ENCODE measurements at regions not wholly inside any gene's neighbourhood (a gene's known extent, or its start where the extent isn't known, plus 50 kb on each side); places are given as distances from the start of the nearest gene placed in this dataset.

GRCh38 chr13:107475753-107476453 is 739.4 kb downstream of the LIG4 start:
- no peak for DNase-seq (ENCODE audit: low spot score)

DNA sequence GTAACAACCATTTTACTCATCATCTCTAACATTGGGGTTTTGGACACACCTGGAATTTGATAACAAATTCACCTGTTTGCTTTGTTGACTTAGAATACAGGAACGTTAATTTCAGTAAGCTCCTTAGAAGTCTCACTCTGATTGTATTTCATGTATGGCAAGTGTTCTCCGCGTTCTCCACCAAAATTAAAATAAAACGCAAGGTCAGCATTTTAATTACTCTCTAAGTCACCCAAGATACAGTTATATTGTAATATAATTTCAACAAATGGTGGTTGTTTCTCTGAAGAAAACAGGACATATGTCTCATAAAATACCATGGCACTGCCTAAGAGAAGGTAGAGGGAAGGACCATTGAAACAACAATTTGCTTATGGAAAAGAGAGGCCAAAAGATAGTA is 742.1 kb downstream of the LIG4 start:
- DNase-seq (ENCODE audit: low spot score) = no peak

- no peak for DNase-seq (ENCODE audit: low spot score)
These were observed 748.8 kb downstream of the LIG4 start for GRCh38 chr13:107466326-107467099.

DNA sequence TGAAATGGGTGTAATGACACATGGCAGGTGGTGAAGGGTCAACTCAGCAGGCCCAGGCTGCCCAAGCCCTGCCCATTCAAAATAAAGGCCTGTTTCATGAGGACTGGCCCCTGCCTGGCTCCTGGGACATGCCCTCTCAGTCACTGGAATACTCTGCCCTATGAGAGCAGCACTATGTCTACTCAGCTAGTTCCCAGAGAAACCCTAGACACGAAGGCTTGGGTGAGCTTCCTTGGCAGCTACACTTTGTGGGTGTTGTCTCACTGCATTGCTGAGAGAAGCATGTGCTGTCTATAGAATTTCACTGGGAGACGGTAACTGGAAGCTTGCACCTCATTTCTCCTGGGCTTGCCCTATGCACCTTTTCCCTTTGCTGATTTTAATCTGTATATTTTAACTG is 752.8 kb downstream of the LIG4 start:
- DNase-seq (ENCODE audit: low spot score) = no peak

- no peak for DNase-seq (ENCODE audit: low spot score)
These were observed 753.6 kb downstream of the LIG4 start for GRCh38 chr13:107461751-107462150.

DNA sequence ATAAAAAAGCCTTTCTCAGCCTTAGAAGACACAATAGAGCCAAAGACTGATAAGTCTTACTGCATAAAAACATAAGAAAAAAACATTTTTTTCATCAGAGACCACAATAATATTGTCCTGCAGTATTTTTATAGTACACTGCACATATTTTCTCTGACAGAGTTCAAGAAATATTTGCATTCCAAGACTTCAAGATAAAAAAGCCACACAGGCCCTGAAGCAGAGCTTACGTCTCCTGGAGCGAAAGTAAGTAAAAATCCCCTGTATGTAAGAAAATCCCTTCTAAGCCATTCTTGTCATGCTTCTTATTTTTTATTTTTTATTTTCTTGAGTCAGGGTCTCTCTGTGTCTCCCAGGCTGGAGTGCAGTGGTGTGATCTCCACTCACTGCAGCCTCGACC is 755.9 kb downstream of the LIG4 start:
- DNase-seq (ENCODE audit: low spot score) = no peak

DNA sequence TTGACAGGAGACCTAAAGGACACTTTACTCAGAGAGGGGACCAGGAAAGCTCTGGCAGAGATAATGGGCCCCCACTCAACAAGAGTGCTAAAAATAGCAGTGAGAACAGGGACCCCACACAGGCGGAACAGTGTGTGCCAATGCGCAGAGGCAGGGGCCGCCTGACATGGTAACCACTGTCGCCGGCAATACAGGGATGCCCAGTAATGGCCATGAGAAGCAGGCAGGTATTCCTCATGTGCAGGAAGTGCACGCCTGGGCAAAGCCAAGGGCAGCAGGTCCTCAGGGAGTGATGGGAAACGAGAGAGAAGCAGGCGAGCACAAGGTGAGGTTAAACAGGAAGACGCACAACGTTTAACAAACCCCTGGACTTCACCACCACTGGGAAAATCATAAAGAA is 757.1 kb downstream of the LIG4 start:
- DNase-seq (ENCODE audit: low spot score) = no peak

DNA sequence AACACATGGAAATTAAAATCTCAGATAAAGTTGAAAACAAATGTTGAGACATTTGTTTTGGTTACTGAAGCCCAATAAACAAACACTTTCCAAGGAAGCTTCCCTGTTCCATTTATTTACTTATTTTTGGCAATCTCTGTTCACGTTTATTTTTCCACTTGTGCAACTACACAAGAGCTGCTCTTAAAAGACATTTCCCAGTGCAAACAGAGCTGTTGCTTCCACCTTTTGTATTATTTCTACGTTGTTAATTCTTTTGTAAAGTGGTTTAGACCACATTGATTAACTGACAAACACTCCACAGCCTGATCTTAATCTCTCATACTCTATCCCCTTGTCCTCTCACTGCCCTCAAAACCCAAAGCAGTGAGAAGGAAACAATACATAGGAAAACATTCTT is 757.6 kb downstream of the LIG4 start:
- no peak for DNase-seq (ENCODE audit: low spot score)

DNA sequence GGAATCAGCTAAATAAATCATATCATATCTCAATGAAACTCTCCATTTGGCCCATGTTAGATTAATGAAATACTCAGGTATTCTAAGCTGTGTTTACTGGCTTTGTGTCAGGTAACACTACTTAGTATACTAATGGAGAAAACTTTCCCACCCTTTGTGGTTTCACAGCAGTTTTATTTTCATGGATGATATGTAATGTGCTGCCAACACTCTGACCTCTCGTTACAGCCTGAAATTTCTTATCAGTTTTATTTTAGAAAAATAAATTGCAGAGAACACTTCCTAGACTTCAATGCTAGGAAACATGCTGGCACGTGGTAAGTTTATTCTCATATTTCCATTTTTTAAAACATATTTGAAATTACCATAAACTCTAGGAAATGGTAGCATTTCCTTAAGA is 758.9 kb downstream of the LIG4 start:
- DNase-seq (ENCODE audit: low spot score) = no peak

DNA sequence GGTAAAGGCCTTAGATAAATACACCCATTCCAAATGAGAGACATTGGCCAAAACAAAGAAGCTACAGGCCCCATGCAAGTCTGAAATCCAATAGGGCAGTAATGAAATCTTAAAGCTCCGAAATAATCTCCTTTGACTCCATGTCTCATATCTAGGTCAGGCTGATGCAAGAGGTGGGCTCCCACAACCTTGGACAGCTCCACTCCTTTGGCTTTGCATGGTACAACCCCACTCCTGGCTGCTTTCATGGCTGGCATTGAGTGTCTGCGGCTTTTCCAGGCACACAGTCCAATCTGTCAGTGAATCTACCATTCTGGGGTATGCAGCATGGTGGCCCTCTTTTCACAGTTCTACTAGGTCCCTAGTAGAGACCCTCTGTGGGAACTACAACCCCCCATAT is 762.5 kb downstream of the LIG4 start:
- no peak for DNase-seq (ENCODE audit: low spot score)

DNA sequence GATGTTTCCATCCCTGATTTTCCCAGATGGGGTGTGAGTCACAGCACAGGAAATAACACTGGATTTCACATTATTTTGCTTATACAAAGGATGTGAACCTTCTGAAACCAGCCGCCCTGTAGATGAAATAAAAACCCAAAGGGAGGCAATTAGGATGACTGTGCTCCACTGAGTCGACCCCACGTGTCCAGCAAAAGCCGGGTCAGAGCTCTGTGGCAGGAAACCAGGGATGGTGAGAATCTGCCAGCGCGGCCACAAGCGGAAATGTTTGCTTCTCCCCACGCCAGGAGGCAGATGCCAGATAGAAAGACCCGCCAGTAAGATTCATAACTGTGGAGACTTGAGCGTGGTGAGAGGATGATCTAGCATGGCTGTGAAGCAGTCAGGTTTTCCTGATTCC is 764.4 kb downstream of the LIG4 start:
- DNase-seq (ENCODE audit: low spot score) = no peak

DNA sequence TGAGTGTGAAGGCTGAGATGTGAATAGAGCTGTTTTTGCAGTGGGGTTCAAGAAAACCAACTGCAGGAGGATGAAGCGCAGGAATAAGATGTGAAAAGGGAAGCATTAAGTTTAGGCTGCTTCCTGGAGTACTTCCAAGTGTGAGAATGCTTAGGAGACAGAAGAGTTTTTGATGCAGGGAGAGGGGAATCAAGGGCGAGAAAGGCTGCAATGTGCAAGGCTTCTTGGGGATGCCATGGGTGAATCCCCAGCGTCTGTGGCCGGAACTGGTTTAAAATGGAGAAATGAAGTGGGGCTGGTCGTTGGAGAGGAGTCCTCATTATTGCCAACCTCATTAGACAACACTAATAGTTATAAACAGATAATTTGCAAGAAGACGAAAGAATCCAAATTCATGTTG is 764.9 kb downstream of the LIG4 start:
- DNase-seq (ENCODE audit: low spot score) = no peak

- DNase-seq (ENCODE audit: low spot score) = no peak
These were observed 767.7 kb downstream of the LIG4 start for GRCh38 chr13:107447591-107447990.

GRCh38 chr13:107441279-107441678 is 774.1 kb downstream of the LIG4 start:
- no peak for DNase-seq (ENCODE audit: low spot score)

- DNase-seq (ENCODE audit: low spot score) = no peak
These were observed 777.1 kb downstream of the LIG4 start for GRCh38 chr13:107438251-107438650.

DNA sequence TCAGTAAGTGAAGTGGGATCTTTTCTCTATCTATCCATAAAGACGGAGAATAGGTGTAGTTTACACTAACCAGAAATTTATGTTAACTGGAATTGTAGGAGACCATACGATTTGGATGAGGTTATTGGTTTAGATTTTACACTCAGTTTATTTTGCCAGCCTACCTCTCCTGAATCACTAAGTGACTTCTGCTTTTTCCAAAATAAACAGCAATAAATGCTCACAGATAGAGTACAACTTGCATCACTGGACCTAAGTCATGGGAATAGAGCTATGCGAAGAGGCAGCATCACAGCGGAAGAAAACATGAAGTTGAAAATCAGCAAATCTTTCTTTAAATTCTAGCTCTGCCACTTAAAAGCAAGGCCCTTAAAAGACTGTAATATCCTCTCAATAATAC is 781.0 kb downstream of the LIG4 start:
- DNase-seq (ENCODE audit: low spot score) = no peak

DNA sequence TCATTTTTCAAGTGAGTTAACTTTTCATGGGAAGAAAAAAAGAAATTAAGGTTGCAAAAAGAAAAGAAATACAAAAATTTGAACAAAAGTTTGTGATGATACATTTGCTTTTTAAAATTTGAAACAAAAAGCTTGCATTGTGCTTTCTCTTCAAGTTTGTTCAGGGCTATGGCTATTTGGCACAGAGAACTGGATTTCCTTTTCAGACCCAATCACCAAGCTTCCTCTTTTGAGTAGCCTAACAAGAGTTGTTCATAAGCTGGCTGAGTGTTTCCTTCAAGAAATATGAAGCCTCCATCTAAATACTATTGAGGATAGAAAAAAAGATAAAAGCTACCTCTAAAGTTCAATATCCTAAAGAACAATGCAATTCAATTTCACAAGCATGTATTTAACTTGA is 787.8 kb downstream of the LIG4 start:
- no peak for DNase-seq (ENCODE audit: low spot score)

DNA sequence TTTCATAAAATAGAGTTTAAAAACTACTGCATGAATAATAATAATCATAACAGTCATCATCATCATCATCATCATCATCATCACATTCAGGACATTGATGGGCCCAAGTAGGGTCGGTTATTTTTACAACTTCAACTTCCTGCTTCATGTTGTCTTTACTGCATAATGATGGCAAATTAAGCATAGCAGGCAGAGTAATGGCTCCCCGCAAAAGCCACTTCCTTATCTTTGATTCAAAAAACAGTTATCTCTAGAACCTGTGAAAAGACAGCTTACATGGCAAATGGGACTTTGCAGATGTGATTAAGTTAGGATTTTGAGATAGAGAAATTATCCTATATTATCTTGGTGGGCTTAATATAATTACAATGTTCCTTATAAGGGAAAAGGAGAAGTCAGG is 792.9 kb downstream of the LIG4 start:
- no peak for DNase-seq (ENCODE audit: low spot score)

- DNase-seq (ENCODE audit: low spot score) = no peak
These were observed 793.4 kb downstream of the LIG4 start for GRCh38 chr13:107421951-107422350.

DNA sequence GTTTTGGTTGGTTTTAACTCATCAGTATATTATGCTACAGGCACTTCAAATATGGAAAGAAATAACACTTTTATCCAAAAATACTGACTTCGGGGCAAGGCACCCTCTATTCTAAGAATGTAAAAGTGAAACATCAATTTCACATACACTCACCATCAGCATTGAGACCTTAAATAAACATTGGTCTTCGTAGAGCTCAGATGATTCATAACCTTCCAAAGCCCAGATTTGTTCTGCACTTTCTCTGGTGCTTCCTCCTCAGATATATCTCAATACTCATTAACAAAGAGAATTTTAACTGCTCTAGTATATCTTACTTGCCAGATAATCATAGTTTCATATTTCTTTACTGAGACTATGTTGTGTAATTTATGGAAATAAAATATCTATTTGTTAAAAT is 794.3 kb downstream of the LIG4 start:
- no peak for DNase-seq (ENCODE audit: low spot score)

GRCh38 chr13:107413005-107413404 is 802.3 kb downstream of the LIG4 start:
- DNase-seq (ENCODE audit: low spot score) = no peak

- no peak for DNase-seq (ENCODE audit: low spot score)
These were observed 808.3 kb downstream of the LIG4 start for GRCh38 chr13:107407074-107407473.

DNA sequence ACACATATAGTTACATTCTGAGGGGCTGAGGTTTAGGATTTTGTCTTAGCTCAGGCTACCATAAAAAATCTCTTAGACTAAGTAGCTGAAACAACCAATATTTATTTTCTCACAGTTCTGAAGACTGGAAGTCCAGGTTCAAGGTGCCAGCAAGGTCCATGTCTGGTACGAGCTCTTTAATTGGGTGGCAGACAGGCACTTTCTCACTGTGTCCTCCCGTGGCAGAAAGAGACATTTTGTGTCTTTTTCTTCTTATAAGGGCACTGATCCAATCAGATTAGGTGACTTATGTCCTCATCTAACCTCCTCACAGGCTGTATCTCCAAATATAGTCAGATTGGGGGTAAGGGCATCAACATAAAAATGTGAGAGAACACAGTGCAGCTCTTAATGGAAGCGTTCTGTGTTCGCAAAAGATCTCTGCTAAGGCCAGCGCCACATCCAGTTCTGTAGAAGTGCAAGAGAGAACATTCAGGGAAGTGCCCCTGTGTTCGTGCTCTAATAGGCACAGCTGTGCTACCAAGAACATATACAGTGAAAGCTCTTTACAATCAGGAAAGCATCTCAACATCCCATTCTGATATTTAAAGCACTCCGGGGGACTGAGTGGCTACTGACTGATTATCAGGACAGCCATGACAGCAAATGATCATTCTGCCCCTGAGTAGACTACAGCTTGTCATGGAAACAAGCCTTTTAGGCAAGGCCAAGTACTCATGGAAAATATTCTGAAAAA is 819.2 kb downstream of the LIG4 start:
- no peak for DNase-seq (ENCODE audit: low spot score)

Measured in germinal center (tissue), 1 donor.